GM21360 (cell line): ENCODE measurements at regions not wholly inside any gene's neighbourhood (a gene's known extent, or its start where the extent isn't known, plus 50 kb on each side); places are given as distances from the start of the nearest gene placed in this dataset.

Experiments used
- ATAC-seq: cut with Tn5 transposase; IDR thresholded peaks from one replicate; pipeline ENCODE4 v1.9.1; 2021; ENCODE audit warnings: mild to moderate bottlenecking, moderate library complexity; ENCODE audit not compliant: unreplicated experiment

- no peak for ATAC-seq
These were observed 228.8 kb downstream of the SMARCA2 start for GRCh38 chr9:2243666-2244555.

- ATAC-seq = no peak
These were observed 232.2 kb downstream of the SMARCA2 start for GRCh38 chr9:2247340-2247739.

GRCh38 chr9:2248768-2249265, 233.7 kb downstream of the SMARCA2 start:
- no peak for ATAC-seq

GRCh38 chr9:2253636-2254580, 238.8 kb downstream of the SMARCA2 start:
- no peak for ATAC-seq

GRCh38 chr9:2255128-2255527, 240.0 kb downstream of the SMARCA2 start:
- no peak for ATAC-seq

- ATAC-seq = no peak
These were observed 242.2 kb downstream of the SMARCA2 start for GRCh38 chr9:2257248-2257929.

- ATAC-seq = no peak
These were observed 245.5 kb downstream of the SMARCA2 start for GRCh38 chr9:2260417-2261306.

- no peak for ATAC-seq
These were observed 246.4 kb downstream of the SMARCA2 start for GRCh38 chr9:2261421-2262103.

GRCh38 chr9:2262386-2263071, 247.4 kb downstream of the SMARCA2 start:
- no peak for ATAC-seq

GRCh38 chr9:2263111-2263510, 248.0 kb downstream of the SMARCA2 start:
- ATAC-seq = no peak

GRCh38 chr9:2263665-2264064, 248.5 kb downstream of the SMARCA2 start:
- no peak for ATAC-seq

GRCh38 chr9:2264081-2264480, 248.9 kb downstream of the SMARCA2 start:
- no peak for ATAC-seq

GRCh38 chr9:2267181-2267745, 252.1 kb downstream of the SMARCA2 start:
- no peak for ATAC-seq

GRCh38 chr9:2269778-2270177, 254.6 kb downstream of the SMARCA2 start:
- ATAC-seq = no peak

- ATAC-seq = no peak
These were observed 255.4 kb downstream of the SMARCA2 start for GRCh38 chr9:2270565-2270964.

- ATAC-seq = peak; percentile 73
These were observed 256.3 kb downstream of the SMARCA2 start for GRCh38 chr9:2271426-2271825.

GRCh38 chr9:2274762-2275161, 259.6 kb downstream of the SMARCA2 start:
- no peak for ATAC-seq

GRCh38 chr9:2276296-2276695, 261.1 kb downstream of the SMARCA2 start:
- no peak for ATAC-seq
